ENCODE measurements at regions not wholly inside any gene's neighbourhood (a gene's known extent, or its start where the extent isn't known, plus 50 kb on each side); places are given as distances from the start of the nearest gene placed in this dataset.
"Not testable (repeated sequence)": the region's sequence is repeated elsewhere in the genome, so short reads cannot be mapped to it uniquely, and the experiment has no call there.

DNA sequence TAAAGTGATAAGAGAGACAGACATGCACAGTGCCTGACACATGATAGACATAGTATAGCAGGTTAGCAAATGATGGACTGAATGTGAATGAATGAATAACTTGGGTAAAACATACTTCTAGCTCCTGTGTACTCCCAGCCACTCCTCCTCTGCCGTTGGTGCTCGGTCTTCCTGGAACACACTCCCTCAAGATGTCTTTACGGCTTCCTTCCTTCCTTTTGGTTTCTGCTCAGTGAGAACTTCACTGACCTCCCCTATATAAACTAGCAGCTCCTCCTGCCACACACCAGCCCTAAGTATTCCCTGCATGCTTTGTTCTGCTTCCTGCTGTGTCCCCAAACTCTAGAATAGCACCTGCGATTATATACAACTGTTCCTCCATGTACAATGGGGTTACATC, 50.2 kb downstream of the RAD54L2 start:
- H3K4me1 ChIP-seq = no peaks in the 10 kb centered on the region
- no peaks in the 10 kb centered on the region for H3K9me3 ChIP-seq
- peaks cover 18% of the 10 kb centered on the region for H3K36me3 ChIP-seq
- H3K4me3 ChIP-seq = no peak overlapping the region
- DNase-seq (no peak), ATAC-seq (no peak)
- H3K27me3 ChIP-seq = no peaks in the 10 kb centered on the region
- intact Hi-C loops (cut with DNase I) = no loop called here
- no peak overlapping the region for H3K27ac ChIP-seq
- TF ChIP-seq CTCF (IDR thresholded peaks at IDR 0.05) = no peak

DNA sequence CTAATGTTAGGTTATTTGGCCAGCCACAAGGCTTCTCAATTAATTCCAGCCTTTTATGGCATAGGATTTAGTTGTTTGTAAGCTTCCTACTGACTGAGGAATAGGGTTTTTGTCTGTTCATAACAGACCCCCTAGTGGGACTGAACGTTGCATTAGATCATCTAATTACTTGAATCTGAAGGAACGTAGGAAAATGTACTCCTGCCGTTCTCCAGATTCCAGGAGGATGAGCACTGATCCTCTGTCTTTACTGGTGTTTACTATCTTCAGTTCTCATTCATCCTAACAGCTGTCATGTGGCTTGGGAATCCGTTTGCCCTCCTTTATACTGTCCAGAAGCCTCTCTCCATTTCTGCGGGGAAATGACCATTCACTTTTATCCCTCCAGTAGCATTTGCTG, 52.7 kb downstream of the RAD54L2 start:
- TF ChIP-seq CTCF (IDR thresholded peaks at IDR 0.05) = no peak
- intact Hi-C loops (cut with DNase I) = no loop called here
- Histone ChIP-seq H3K36me3 (peaks cover 23% of the 10 kb centered on the region), H3K27me3 (no peaks in the 10 kb centered on the region), H3K4me3 (no peak overlapping the region), H3K27ac (no peak overlapping the region), H3K9me3 (no peaks in the 10 kb centered on the region), H3K4me1 (no peaks in the 10 kb centered on the region)
- no peak for ATAC-seq
- DNase-seq = no peak

DNA sequence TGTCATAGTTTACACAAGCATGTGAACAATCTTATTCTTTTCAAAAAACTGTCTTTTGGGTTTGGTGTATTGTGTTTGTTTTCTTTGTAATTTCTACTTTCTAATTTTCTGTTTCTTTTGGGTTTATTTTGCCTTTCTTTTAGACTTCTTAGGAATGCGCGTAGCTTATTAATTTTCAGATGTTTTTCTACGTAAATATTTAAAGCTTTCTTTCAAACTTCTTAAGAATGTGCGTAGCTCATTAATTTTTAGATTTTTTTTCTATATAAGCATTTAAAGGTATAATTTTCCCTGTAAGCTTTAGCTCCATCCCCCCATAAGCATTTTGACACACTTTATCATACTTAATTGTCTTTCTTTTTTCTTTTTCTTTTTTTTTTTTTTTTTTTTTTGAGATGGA, 55.2 kb downstream of the RAD54L2 start:
- H3K9me3 ChIP-seq = no peaks in the 10 kb centered on the region

DNA sequence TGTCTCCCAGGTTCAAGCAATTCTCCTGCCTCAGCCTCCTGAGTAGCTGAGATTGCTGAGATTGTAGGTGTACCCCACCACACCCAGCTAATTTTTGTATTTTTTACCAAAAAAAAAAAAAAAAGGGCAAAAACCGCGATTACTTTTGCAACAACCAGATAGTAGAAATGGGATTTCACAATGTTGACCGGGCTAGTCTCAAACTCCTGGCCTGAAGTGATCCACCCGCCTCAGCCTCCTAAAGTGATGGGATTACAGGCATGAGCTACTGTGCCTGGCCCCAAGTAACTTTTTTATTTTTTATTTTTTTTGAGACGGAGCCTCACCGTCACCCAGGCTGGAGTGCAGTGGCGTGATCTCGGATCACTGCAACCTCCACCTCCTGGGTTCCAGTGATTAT, 61.1 kb downstream of the RAD54L2 start:
- H3K4me3 ChIP-seq; H3K36me3 ChIP-seq; H3K9me3 ChIP-seq; H3K27ac ChIP-seq; intact Hi-C loops (cut with DNase I); H3K27me3 ChIP-seq; H3K4me1 ChIP-seq; DNase-seq; ATAC-seq: not testable (repeated sequence)

More for the DNA sequence above, 55.2 kb downstream of the RAD54L2 start:
- TF ChIP-seq CTCF (IDR thresholded peaks at IDR 0.05) = no peak
- intact Hi-C loops (cut with DNase I) = no loop called here
- Histone ChIP-seq H3K36me3 (peaks cover 23% of the 10 kb centered on the region), H3K27ac (no peak overlapping the region), H3K27me3 (no peaks in the 10 kb centered on the region), H3K4me3 (no peak overlapping the region), H3K4me1 (no peaks in the 10 kb centered on the region)
- DNase-seq (no peak), ATAC-seq (no peak)

GRCh38 chr3:51604212-51604611, 65.7 kb downstream of the RAD54L2 start:
- no peak overlapping the region for H3K27ac ChIP-seq
- no peak for TF ChIP-seq CTCF (IDR thresholded peaks at IDR 0.05)
- no peaks in the 10 kb centered on the region for H3K9me3 ChIP-seq
- H3K27me3 ChIP-seq = no peaks in the 10 kb centered on the region
- H3K36me3 ChIP-seq = no peaks in the 10 kb centered on the region
- DNase-seq = no peak
- H3K4me3 ChIP-seq = no peak overlapping the region
- intact Hi-C loops (cut with DNase I) = no loop called here
- no peak for ATAC-seq
- no peaks in the 10 kb centered on the region for H3K4me1 ChIP-seq

DNA sequence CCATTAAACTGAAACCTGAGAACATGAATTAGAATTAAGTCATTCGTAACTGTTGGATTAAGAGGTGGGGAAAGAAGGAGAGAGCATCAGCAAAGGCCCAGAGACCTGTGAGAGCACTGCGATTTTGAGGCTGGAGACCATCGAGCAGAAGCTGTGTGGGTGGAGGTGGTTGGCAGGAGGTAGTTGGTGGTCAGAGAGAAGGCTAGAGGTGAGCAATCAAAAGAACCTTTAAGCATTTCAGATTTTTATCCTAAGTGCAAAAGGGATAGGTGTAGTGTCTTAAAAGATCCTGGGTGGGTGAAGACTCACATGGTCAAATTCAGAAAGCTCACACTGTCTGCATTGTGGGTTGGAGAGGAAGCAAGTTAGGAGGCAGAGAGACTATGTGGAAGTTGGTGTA, 65.1 kb upstream of the TEX264 start:
- DNase-seq (no peak), ATAC-seq (peak; percentile 29)
- no peak overlapping the region for H3K27ac ChIP-seq
- no peak overlapping the region for H3K4me3 ChIP-seq
- intact Hi-C loops (cut with DNase I) = no loop called here
- H3K9me3 ChIP-seq = no peaks in the 10 kb centered on the region
- H3K36me3 ChIP-seq = no peaks in the 10 kb centered on the region
- H3K27me3 ChIP-seq = no peaks in the 10 kb centered on the region
- H3K4me1 ChIP-seq = no peaks in the 10 kb centered on the region
- no peak for TF ChIP-seq CTCF (IDR thresholded peaks at IDR 0.05)

DNA sequence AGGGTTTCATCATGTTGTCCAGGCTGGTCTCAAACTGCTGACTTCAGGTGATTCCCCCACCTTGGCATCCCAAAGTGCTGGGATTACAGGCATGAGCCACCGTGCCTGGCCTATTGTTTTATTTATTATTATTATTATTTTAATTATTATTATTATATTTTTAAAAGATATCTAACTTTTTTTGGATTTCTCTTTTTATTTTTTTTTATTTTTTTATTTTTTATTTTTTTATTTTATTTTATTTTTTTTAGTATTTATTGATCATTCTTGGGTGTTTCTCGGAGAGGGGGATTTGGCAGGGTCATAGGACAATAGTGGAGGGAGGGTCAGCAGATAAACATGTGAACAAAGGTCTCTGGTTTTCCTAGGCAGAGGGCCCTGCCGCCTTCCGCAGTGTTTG, 64.2 kb upstream of the TEX264 start:
- H3K4me3 ChIP-seq; H3K27me3 ChIP-seq; intact Hi-C loops (cut with DNase I); ATAC-seq; H3K9me3 ChIP-seq; H3K4me1 ChIP-seq; DNase-seq; H3K27ac ChIP-seq; H3K36me3 ChIP-seq: not testable (repeated sequence)

GRCh38 chr3:51607591-51608325, 63.3 kb upstream of the TEX264 start:
- H3K36me3 ChIP-seq; ATAC-seq; H3K4me1 ChIP-seq; H3K27me3 ChIP-seq; H3K9me3 ChIP-seq; H3K27ac ChIP-seq; H3K4me3 ChIP-seq; intact Hi-C loops (cut with DNase I); DNase-seq: not testable (repeated sequence)
